Muscle layer of duodenum (tissue), 2 donors: ENCODE measurements at regions not wholly inside any gene's neighbourhood (a gene's known extent, or its start where the extent isn't known, plus 50 kb on each side); places are given as distances from the start of the nearest gene placed in this dataset.

Experiments
- H3K27ac ChIP-seq: one replicate; pipeline ENCODE4 v1.7.0; 2013; ENCODE audit warnings: mild to moderate bottlenecking, low read length
- H3K27me3 ChIP-seq: one replicate; pipeline ENCODE4 v1.7.0; 2013; ENCODE audit warnings: low read depth, mild to moderate bottlenecking, control low read depth, low read length
- H3K36me3 ChIP-seq, 2 donors: one replicate each; pipeline ENCODE4 v1.7.0; 2013; ENCODE audit warnings: low read length in 2 of 2, control low read depth in 1 of 2, mild to moderate bottlenecking in 1 of 2; ENCODE audit not compliant: insufficient read depth in 2 of 2, control insufficient read depth in 1 of 2
- H3K4me1 ChIP-seq, 2 donors: one replicate each; pipeline ENCODE4 v1.7.0; 2013; ENCODE audit warnings: low read length in 2 of 2, mild to moderate bottlenecking in 2 of 2, control low read depth in 1 of 2, moderate library complexity in 1 of 2; ENCODE audit not compliant: insufficient read depth in 2 of 2, control insufficient read depth in 1 of 2
- H3K4me3 ChIP-seq, 2 donors: one replicate each; pipeline ENCODE4 v1.7.0; 2013; ENCODE audit warnings: low read length in 2 of 2, low read depth in 1 of 2, mild to moderate bottlenecking in 1 of 2
- H3K9me3 ChIP-seq, 2 donors: one replicate each; pipeline ENCODE4 v1.7.0; 2013; ENCODE audit warnings: low read length in 2 of 2, control low read depth in 1 of 2, mild to moderate bottlenecking in 1 of 2; ENCODE audit not compliant: control insufficient read depth in 1 of 2
- donor health status: healthy.

GRCh38 chr2:120658042-120658769, 77.5 kb upstream of the GLI2 start:
- no peaks in the 10 kb centered on the region for H3K27me3 ChIP-seq
- H3K4me3 ChIP-seq = no peak overlapping the region
- H3K36me3 ChIP-seq = no peaks in the 10 kb centered on the region
- no peaks in the 10 kb centered on the region for H3K9me3 ChIP-seq
- peaks cover 0 to 34% of the 10 kb centered on the region in 2 donors for H3K4me1 ChIP-seq
- no peak overlapping the region for H3K27ac ChIP-seq

- Histone ChIP-seq H3K27ac (no peak overlapping the region), H3K36me3 (no peaks in the 10 kb centered on the region)
Observed at GRCh38 chr2:120658770-120659158, 76.9 kb upstream of the GLI2 start.

GRCh38 chr2:120659275-120659977, 76.2 kb upstream of the GLI2 start:
- Histone ChIP-seq H3K9me3 (peaks cover 1 to 4% of the 10 kb centered on the region in 2 donors), H3K4me3 (no peak overlapping the region), H3K36me3 (no peaks in the 10 kb centered on the region), H3K27ac (no peak overlapping the region), H3K4me1 (peaks cover 0 to 30% of the 10 kb centered on the region in 2 donors), H3K27me3 (no peaks in the 10 kb centered on the region)

More at GRCh38 chr2:120658770-120659158, 76.9 kb upstream of the GLI2 start:
- Histone ChIP-seq H3K4me1 (peaks cover 0 to 34% of the 10 kb centered on the region in 2 donors), H3K9me3 (no peaks in the 10 kb centered on the region), H3K4me3 (no peak overlapping the region), H3K27me3 (no peaks in the 10 kb centered on the region)

GRCh38 chr2:120660056-120660694, 75.5 kb upstream of the GLI2 start:
- Histone ChIP-seq H3K27ac (no peak overlapping the region), H3K27me3 (no peaks in the 10 kb centered on the region), H3K36me3 (no peaks in the 10 kb centered on the region), H3K9me3 (peaks cover 6 to 11% of the 10 kb centered on the region in 2 donors), H3K4me3 (no peak overlapping the region), H3K4me1 (peaks cover 0 to 25% of the 10 kb centered on the region in 2 donors)

- Histone ChIP-seq H3K4me1 (peaks cover 0 to 25% of the 10 kb centered on the region in 2 donors), H3K4me3 (no peak overlapping the region), H3K9me3 (peaks cover 6 to 11% of the 10 kb centered on the region in 2 donors), H3K27me3 (no peaks in the 10 kb centered on the region), H3K27ac (no peak overlapping the region), H3K36me3 (no peaks in the 10 kb centered on the region)
Observed at GRCh38 chr2:120660771-120661459, 74.8 kb upstream of the GLI2 start.

- Histone ChIP-seq H3K36me3 (no peaks in the 10 kb centered on the region), H3K4me1 (peaks cover 0 to 20% of the 10 kb centered on the region in 2 donors), H3K4me3 (no peak overlapping the region), H3K9me3 (peaks cover 7 to 15% of the 10 kb centered on the region in 2 donors), H3K27ac (no peak overlapping the region), H3K27me3 (no peaks in the 10 kb centered on the region)
Observed at GRCh38 chr2:120661551-120661950, 74.1 kb upstream of the GLI2 start.

- peaks cover 0 to 16% of the 10 kb centered on the region in 2 donors for H3K4me1 ChIP-seq
- no peak overlapping the region for H3K4me3 ChIP-seq
- no peak overlapping the region for H3K27ac ChIP-seq
- H3K36me3 ChIP-seq = no peaks in the 10 kb centered on the region
- H3K9me3 ChIP-seq = peaks cover 9 to 17% of the 10 kb centered on the region in 2 donors
- no peaks in the 10 kb centered on the region for H3K27me3 ChIP-seq
Observed at GRCh38 chr2:120662046-120662445, 73.6 kb upstream of the GLI2 start.

GRCh38 chr2:120662746-120663145, 72.9 kb upstream of the GLI2 start:
- Histone ChIP-seq H3K9me3 (peaks cover 9 to 17% of the 10 kb centered on the region in 2 donors), H3K4me3 (no peak overlapping the region), H3K4me1 (peaks cover 0 to 14% of the 10 kb centered on the region in 2 donors), H3K27me3 (no peaks in the 10 kb centered on the region), H3K27ac (no peak overlapping the region), H3K36me3 (no peaks in the 10 kb centered on the region)

- H3K4me3 ChIP-seq = no peak overlapping the region
Observed at GRCh38 chr2:120666433-120666832, 69.2 kb upstream of the GLI2 start.

GRCh38 chr2:120667981-120668380, 67.7 kb upstream of the GLI2 start:
- Histone ChIP-seq H3K27ac (no peak overlapping the region), H3K27me3 (peaks cover 13% of the 10 kb centered on the region), H3K36me3 (no peaks in the 10 kb centered on the region), H3K4me3 (no peak overlapping the region), H3K4me1 (no peaks in the 10 kb centered on the region), H3K9me3 (peaks cover 9 to 17% of the 10 kb centered on the region in 2 donors)

More at GRCh38 chr2:120666433-120666832, 69.2 kb upstream of the GLI2 start:
- Histone ChIP-seq H3K27ac (no peak overlapping the region), H3K27me3 (peaks cover 13% of the 10 kb centered on the region), H3K9me3 (peaks cover 9 to 17% of the 10 kb centered on the region in 2 donors), H3K36me3 (no peaks in the 10 kb centered on the region), H3K4me1 (peaks cover 0 to 5% of the 10 kb centered on the region in 2 donors)
